Muscle of leg (tissue), 3 donors: ENCODE measurements at regions not wholly inside any gene's neighbourhood (a gene's known extent, or its start where the extent isn't known, plus 50 kb on each side); places are given as distances from the start of the nearest gene placed in this dataset.

ENCODE experiments used
- DNase-seq: peaks from one replicate; pipeline ENCODE4 v3.0.0; 2013
- H3K27ac ChIP-seq: one replicate; pipeline ENCODE4 v1.5.1; 2013; ENCODE audit warnings: mild to moderate bottlenecking, low read length, control low read depth
- H3K27me3 ChIP-seq: one replicate; pipeline ENCODE4 v1.6.1; 2013; ENCODE audit warnings: low read length; ENCODE audit not compliant: control insufficient read depth, insufficient read depth
- H3K36me3 ChIP-seq: one replicate; pipeline ENCODE4 v1.6.1; 2013; ENCODE audit warnings: low read length; ENCODE audit not compliant: control insufficient read depth, insufficient read depth
- H3K4me1 ChIP-seq: one replicate; pipeline ENCODE4 v1.6.1; 2013; ENCODE audit warnings: low read length; ENCODE audit not compliant: control insufficient read depth, insufficient read depth
- H3K4me3 ChIP-seq: one replicate; pipeline ENCODE4 v1.5.1; 2013; ENCODE audit warnings: low read length, control low read depth
- H3K9me3 ChIP-seq: replicated peaks from 2 replicates; pipeline ENCODE4 v1.6.1; 2013; ENCODE audit warnings: low read depth, low read length; ENCODE audit not compliant: control insufficient read depth
- WGBS: methylation state at CpG from one replicate; pipeline ENCODE4 v1.1.5; 2013; ENCODE audit warnings: missing lambda C conversion rate; ENCODE audit not compliant: insufficient coverage; 5-methylcytosine and 5-hydroxymethylcytosine counted together

- Histone ChIP-seq H3K4me3 (no peak overlapping the region), H3K9me3 (no peaks in the 10 kb centered on the region), H3K27ac (no peak overlapping the region), H3K27me3 (no peaks in the 10 kb centered on the region), H3K36me3 (no peaks in the 10 kb centered on the region), H3K4me1 (no peaks in the 10 kb centered on the region)
- DNase-seq: no peak
- 92% methylated on average over 3 of the region's 4 CpGs for WGBS
Observed at GRCh38 chr4:151842430-151843079, 81.7 kb upstream of the GATB start.

DNA sequence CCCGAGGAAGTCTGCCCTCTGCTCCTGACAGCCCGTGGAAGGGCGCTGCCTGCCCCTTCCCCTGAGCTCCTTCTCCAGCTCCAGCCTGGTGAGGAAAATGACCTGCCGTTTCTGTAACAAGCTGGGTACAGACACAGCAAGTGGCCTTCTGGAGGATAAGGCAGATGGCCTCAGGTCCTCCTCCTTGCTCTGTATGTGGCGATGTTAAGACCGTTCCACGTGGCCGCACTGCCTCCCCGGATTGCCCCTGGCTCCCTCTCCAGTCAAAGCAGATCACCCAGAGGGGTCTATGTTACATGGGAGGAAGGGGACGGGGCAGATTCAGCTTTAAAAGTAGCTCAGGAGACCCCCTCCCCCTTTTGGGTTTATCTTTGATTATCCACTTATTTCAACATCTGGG, 80.3 kb upstream of the GATB start:
- Histone ChIP-seq H3K27ac (no peak overlapping the region), H3K27me3 (no peaks in the 10 kb centered on the region), H3K36me3 (no peaks in the 10 kb centered on the region), H3K4me1 (no peaks in the 10 kb centered on the region), H3K4me3 (no peak overlapping the region), H3K9me3 (no peaks in the 10 kb centered on the region)
- WGBS: 75% methylated on average over 5 of the region's 10 CpGs
- no peak for DNase-seq

- Histone ChIP-seq H3K4me1 (no peaks in the 10 kb centered on the region), H3K27me3 (no peaks in the 10 kb centered on the region), H3K9me3 (no peaks in the 10 kb centered on the region), H3K4me3 (no peak overlapping the region), H3K36me3 (no peaks in the 10 kb centered on the region), H3K27ac (no peak overlapping the region)
- no CpG with 5 or more reads among the region's 2 CpGs for WGBS
- no peak for DNase-seq
Observed at GRCh38 chr4:151835467-151835866, 74.7 kb upstream of the GATB start.

DNA sequence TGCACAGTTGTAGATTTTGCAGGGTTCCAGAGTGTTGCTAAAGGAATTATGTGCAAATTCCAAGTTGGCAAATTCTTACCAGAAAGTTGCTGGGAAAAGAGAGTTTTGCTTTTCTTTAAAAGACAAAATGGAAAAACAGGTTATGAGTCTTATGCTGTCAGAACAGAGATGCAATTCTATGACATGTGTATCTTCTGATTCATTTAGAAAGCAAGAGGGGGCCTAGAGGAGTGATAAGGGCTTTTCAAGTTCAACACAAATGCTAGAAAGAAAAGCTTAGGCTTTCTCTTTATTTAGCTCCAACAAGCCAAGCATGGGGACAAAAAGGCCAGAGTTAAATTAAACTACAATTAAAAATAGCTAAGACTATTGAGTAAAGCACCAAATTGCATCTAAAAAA, 72.4 kb upstream of the GATB start:
- no peaks in the 10 kb centered on the region for H3K9me3 ChIP-seq
- no peak overlapping the region for H3K4me3 ChIP-seq
- DNase-seq: no peak
- H3K4me1 ChIP-seq: no peaks in the 10 kb centered on the region
- no peak overlapping the region for H3K27ac ChIP-seq
- H3K27me3 ChIP-seq: no peaks in the 10 kb centered on the region
- no peaks in the 10 kb centered on the region for H3K36me3 ChIP-seq

DNA sequence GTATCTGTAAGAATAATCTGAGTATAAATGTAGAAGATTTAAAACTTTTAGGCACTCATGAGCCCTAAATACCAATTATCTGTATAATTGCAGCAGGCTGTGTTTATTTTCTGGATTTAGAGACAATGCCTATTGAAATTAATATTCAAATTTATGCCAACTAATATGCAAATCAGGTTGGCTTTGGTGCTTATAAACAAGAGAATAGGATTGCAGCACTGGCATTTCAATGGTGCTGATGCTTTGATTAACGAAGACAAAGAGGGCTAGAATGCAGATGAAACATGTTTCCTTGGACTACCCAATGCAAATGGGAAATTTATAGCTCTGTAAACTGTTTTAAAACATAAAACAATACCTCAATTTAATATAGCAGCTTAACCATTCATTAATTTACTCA, 70.7 kb upstream of the GATB start:
- no peak overlapping the region for H3K27ac ChIP-seq

DNA sequence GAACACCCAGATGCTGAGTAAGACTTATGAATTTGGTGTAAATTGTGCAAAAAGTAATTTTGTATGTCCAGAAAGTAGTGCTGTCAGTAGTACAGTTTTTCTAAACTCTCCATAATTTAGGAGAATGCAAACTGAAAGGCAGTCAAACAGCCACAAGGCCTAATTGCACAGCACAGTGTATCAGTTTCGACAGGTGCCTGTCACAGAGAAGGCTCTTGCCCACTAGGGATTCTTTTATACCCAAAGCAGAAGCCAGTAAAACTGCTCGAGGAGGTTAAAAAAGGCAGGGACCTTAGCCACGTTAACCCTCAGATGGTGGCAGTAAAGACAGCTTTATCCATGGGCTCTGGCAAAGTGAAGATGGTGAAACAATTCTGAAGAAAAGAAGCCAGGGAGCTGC, 69.4 kb upstream of the GATB start:
- no peaks in the 10 kb centered on the region for H3K36me3 ChIP-seq
- no peak overlapping the region for H3K4me3 ChIP-seq
- no peak overlapping the region for H3K27ac ChIP-seq
- WGBS: 66% methylated on average over 3 of the region's 3 CpGs
- DNase-seq: no peak
- no peaks in the 10 kb centered on the region for H3K9me3 ChIP-seq
- H3K27me3 ChIP-seq: no peaks in the 10 kb centered on the region
- H3K4me1 ChIP-seq: no peaks in the 10 kb centered on the region

More for the DNA sequence above, 70.7 kb upstream of the GATB start:
- H3K4me3 ChIP-seq: no peak overlapping the region
- H3K9me3 ChIP-seq: no peaks in the 10 kb centered on the region
- H3K27me3 ChIP-seq: no peaks in the 10 kb centered on the region
- no peaks in the 10 kb centered on the region for H3K4me1 ChIP-seq
- no peaks in the 10 kb centered on the region for H3K36me3 ChIP-seq
- no peak for DNase-seq
- no CpG with 5 or more reads among the region's 1 CpG for WGBS

GRCh38 chr4:151829309-151829708, 68.5 kb upstream of the GATB start:
- H3K36me3 ChIP-seq: no peaks in the 10 kb centered on the region
- no peak for DNase-seq
- H3K27me3 ChIP-seq: no peaks in the 10 kb centered on the region
- WGBS: no CpG with 5 or more reads among the region's 6 CpGs
- H3K4me1 ChIP-seq: no peaks in the 10 kb centered on the region
- H3K9me3 ChIP-seq: no peaks in the 10 kb centered on the region
- H3K4me3 ChIP-seq: no peak overlapping the region
- H3K27ac ChIP-seq: no peak overlapping the region

- Histone ChIP-seq H3K4me3 (no peak overlapping the region), H3K27ac (no peak overlapping the region), H3K36me3 (no peaks in the 10 kb centered on the region), H3K4me1 (no peaks in the 10 kb centered on the region), H3K27me3 (no peaks in the 10 kb centered on the region), H3K9me3 (no peaks in the 10 kb centered on the region)
- WGBS: 78% methylated on average over 2 of the region's 4 CpGs
- DNase-seq: no peak
Observed at GRCh38 chr4:151824656-151825055, 63.8 kb upstream of the GATB start.

GRCh38 chr4:151822331-151822730, 61.5 kb upstream of the GATB start:
- no peaks in the 10 kb centered on the region for H3K4me1 ChIP-seq
- no peak overlapping the region for H3K4me3 ChIP-seq
- no peaks in the 10 kb centered on the region for H3K27me3 ChIP-seq
- no peaks in the 10 kb centered on the region for H3K9me3 ChIP-seq
- no peak overlapping the region for H3K27ac ChIP-seq
- no peak for DNase-seq
- no peaks in the 10 kb centered on the region for H3K36me3 ChIP-seq

- no peak for DNase-seq
- no peaks in the 10 kb centered on the region for H3K9me3 ChIP-seq
- no peaks in the 10 kb centered on the region for H3K36me3 ChIP-seq
- H3K27ac ChIP-seq: no peak overlapping the region
- no peak overlapping the region for H3K4me3 ChIP-seq
- no peaks in the 10 kb centered on the region for H3K4me1 ChIP-seq
- no CpG with 5 or more reads among the region's 3 CpGs for WGBS
- H3K27me3 ChIP-seq: no peaks in the 10 kb centered on the region
Observed at GRCh38 chr4:151820004-151820403, 59.2 kb upstream of the GATB start.

DNA sequence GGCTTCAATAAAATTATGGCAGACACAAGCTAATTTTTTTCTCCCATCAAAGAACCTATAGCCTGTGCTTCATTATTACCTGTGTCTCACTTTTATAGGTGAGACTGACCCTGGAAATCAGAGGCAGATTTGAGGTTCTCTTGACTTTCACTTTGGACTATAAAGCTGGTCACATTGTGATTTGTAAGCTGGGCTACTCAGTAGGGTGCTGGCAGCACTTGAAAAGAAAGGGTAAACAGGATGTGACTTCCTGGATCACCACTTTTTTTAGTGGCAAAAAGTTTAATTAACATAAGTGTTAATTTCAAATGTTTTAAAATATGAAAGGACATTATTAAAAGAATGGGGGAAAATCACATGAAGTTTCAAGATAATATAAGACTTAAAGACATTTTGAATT, 50.6 kb upstream of the GATB start:
- H3K36me3 ChIP-seq: no peaks in the 10 kb centered on the region
- H3K9me3 ChIP-seq: no peaks in the 10 kb centered on the region
- H3K4me1 ChIP-seq: peaks cover 12% of the 10 kb centered on the region
- no peak overlapping the region for H3K4me3 ChIP-seq
- no peak for DNase-seq
- H3K27ac ChIP-seq: no peak overlapping the region
- no peaks in the 10 kb centered on the region for H3K27me3 ChIP-seq
